HG03457 (cell line): ENCODE measurements at regions not wholly inside any gene's neighbourhood (a gene's known extent, or its start where the extent isn't known, plus 50 kb on each side); places are given as distances from the start of the nearest gene placed in this dataset.
"Not testable (repeated sequence)": the region's sequence is repeated elsewhere in the genome, so short reads cannot be mapped to it uniquely, and the experiment has no call there.

Experiments
- ATAC-seq: cut with Tn5 transposase; IDR thresholded peaks from one replicate; pipeline ENCODE4 v1.9.1; 2021; ENCODE audit warnings: moderate number of reproducible peaks; ENCODE audit not compliant: unreplicated experiment

- not testable (repeated sequence) for ATAC-seq
Observed at GRCh38 chr16:48951621-48952125, 330.0 kb downstream of the CBLN1 start.

DNA sequence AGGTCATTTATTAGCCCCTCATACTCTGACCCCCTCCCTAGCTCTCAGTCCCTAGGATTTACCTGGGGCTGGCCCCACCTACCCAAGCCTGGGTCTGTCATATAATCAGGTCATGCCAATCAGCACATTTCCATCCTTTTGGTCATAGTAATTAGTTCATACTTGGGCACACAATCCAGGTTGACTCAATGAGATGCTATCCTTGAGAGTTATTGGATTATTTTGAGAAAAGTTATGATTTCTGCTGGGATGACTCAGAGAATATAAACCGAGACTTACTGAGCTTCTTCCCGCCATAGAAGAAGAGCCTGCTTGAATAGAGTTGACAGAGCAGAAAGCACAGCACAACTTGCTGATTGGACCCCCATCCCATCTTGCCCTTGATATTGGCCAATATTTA is 331.5 kb downstream of the CBLN1 start:
- ATAC-seq = no peak

DNA sequence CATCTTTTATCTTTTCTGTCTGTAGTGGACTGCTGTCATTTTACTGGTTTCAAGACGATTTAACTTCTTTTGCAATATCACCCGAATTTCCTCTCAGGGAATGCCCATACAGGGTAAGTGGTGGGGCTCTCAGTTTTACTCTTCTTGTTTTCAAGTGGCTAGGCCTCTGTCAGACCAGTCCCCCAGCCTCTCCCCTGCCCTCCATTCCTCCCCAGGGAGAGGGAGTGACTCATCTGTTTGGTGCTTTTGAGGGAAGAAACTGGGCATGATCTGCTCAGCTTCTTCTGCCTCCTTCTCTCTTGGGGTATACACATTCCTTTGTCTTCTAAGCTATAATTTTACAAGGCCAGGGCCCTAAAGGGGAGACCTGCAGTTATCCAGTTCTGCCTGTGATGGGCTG is 332.0 kb downstream of the CBLN1 start:
- ATAC-seq = no peak

- ATAC-seq = no peak
Observed at GRCh38 chr16:48948911-48949310, 332.7 kb downstream of the CBLN1 start.

DNA sequence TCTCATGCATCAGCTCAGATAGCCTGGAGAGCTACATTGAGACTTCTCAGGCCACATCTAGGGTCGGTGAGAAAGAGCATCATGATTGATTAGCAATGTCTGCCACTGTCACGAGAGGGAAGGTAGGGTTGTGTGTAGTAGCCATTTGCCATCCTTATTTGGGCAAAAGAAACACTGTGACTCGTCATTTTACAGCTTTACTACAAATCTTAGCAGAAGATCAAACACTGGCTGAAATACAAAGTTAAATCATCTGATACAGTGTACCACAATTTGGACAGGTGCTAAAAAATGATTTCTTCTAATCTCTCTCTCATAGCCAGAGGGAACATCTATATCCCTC is 334.3 kb downstream of the CBLN1 start:
- no peak for ATAC-seq

GRCh38 chr16:48946686-48947370 is 334.8 kb downstream of the CBLN1 start:
- ATAC-seq = no peak

- no peak for ATAC-seq
Observed at GRCh38 chr16:48942996-48943395, 333.0 kb upstream of the N4BP1 start.

DNA sequence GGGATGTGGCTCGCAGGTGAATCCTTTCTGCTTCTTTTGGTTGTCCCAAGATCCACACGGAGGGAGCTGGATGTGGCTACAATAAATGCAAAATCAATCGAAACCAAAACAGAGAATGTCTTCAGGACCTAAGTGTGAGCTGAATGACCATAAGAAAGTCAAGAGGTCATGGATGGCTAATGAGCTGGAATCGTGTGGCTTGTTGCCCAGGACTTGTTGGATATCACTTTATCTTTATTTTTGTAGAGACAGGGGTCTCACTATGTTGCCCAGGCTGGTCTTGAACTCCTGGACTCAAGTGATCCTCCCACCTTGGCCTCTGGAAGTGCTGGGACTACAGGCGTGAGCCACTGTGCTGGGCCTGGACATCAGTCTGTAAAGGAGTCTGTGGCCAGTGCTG is 326.8 kb upstream of the N4BP1 start:
- no peak for ATAC-seq

DNA sequence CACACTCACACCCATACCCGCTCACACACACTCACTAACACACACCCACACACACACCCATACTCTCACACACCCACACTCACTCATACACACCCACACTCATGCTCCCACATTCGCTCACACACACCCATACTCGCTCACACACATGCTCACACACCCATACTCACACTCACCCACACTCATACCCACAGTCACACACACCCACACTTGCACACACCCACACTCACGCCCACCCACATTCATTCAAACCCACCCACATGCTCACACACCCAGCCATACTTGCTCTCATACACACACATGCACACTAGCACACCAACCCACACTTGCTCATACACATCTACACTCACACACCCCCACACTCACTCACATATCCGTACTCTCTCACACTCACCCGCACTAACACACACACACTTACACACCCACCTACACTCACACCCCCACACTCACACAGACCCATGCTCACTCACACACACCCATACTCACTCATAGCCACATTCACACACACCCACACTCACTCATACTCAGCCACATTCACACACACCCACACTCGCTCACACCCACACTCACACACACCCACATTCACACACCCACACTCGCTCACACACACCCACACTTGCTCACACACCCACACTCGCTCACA is 322.4 kb upstream of the N4BP1 start:
- ATAC-seq = no peak

- no peak for ATAC-seq
Observed at GRCh38 chr16:48930951-48931553, 321.1 kb upstream of the N4BP1 start.

DNA sequence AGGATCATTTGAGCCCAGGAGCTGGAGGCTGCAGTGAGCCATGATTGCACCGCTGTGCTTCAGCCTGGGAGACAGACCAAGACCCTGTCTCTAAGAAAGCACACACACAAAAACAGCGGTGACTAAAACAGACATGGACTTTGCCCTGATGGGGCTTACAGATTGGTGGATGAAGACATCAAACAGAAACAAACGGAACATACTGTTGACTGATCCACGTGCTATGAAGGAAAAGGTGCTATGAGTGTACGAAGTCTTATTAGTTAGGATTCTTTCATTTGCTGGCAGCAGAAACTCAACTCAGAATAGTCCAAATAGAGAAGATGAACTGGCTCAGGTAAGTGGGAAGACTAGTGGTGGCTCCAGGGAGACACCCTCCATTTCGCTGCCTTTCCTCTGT is 309.8 kb upstream of the N4BP1 start:
- no peak for ATAC-seq

DNA sequence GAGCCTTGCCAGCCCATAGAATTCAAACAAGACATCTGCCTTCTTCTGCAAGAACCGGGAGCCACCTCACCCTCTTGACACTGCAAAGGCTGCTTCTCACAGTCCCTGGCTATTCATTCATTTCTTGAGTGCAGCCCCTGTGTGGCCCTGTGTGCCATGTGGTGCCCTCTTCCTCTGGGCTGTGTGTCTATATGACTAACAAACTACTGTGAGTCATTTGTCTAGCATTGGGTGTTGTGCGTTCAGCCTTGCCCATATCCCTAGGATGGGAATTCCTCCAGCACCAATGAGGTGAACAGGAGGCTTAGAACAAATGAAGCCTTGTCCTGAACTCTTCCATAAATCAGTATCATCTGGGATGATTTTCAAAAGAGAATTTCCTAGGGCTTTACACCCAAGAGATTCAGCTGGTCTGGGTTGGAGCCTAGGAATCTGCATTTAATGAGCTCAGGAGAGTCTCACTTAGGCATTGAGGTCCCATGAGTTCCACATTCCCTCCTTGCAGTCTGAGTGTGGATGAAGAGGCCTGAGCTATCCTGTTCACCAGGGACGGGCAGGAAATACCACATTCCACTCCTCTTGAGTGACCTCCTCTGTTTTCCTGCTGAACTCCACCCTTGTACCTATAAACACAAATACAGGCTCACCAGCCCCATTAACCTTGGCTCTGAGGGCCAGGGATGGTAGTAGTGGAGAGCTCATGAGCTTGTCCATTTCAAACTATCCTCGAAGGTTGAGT is 308.7 kb upstream of the N4BP1 start:
- no peak for ATAC-seq

DNA sequence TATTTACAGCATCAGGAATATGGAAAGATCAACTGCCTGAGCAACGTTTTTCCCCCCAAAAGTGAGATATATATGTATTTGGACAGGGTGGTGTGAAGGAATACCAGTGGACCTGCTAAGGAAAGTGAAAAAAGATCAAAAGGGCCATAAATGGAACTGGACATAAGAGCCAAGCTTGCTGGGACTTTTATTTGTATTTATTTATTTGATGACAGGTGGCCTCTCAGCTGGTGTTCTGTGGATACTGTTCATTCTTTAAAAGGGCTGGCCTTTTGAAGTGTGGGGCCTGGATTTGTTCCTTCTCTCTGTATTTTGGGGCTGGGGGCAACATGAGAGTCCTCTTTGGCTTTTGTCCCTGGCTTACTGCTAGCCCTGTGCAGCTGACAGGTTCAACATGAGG is 306.6 kb upstream of the N4BP1 start:
- ATAC-seq = no peak

- ATAC-seq = no peak
Observed at GRCh38 chr16:48914070-48914469, 304.1 kb upstream of the N4BP1 start.

- ATAC-seq = no peak
Observed at GRCh38 chr16:48913384-48913783, 303.4 kb upstream of the N4BP1 start.

GRCh38 chr16:48912360-48912759 is 302.4 kb upstream of the N4BP1 start:
- no peak for ATAC-seq

- ATAC-seq = no peak
Observed at GRCh38 chr16:48911700-48912099, 301.7 kb upstream of the N4BP1 start.

- ATAC-seq = no peak
Observed at GRCh38 chr16:48910214-48910613, 300.2 kb upstream of the N4BP1 start.

GRCh38 chr16:48909231-48909630 is 299.3 kb upstream of the N4BP1 start:
- ATAC-seq = no peak

- ATAC-seq = no peak
Observed at GRCh38 chr16:48907906-48908634, 298.1 kb upstream of the N4BP1 start.
